ENCODE measurements at regions not wholly inside any gene's neighbourhood (a gene's known extent, or its start where the extent isn't known, plus 50 kb on each side); places are given as distances from the start of the nearest gene placed in this dataset.

- Histone ChIP-seq H3K9me3 (ENCODE audit: control insufficient read depth, low read depth, low read length) (no peaks in the 10 kb centered on the region), H2AFZ (ENCODE audit: control insufficient read depth, low read length) (no peak overlapping the region), H3K36me3 (ENCODE audit: control insufficient read depth in 2 of 2, extremely low read depth in 1 of 2, insufficient read depth in 2 of 2, low read length in 2 of 2) (no peaks in the 10 kb centered on the region), H3K27me3 (ENCODE audit: control insufficient read depth, extremely low read depth, insufficient read depth, low read length) (no peaks in the 10 kb centered on the region), H4K20me1 (ENCODE audit: control insufficient read depth, extremely low read depth, insufficient read depth, low read length) (no peaks in the 10 kb centered on the region), H3K79me2 (ENCODE audit: control insufficient read depth, insufficient read depth, low read length) (no peaks in the 10 kb centered on the region), H3K4me2 (ENCODE audit: control insufficient read depth, extremely low read depth, insufficient read depth, low read depth, low read length) (no peak overlapping the region), H3K4me3 (ENCODE audit: control insufficient read depth in 2 of 3, extremely low read depth in 1 of 3, insufficient read depth in 2 of 3, low read depth in 1 of 3, low read length in 3 of 3) (no peak overlapping the region), H3K9me1 (ENCODE audit: control insufficient read depth, extremely low read depth, insufficient read depth, low read length) (no peaks in the 10 kb centered on the region), H3K9ac (ENCODE audit: control insufficient read depth, extremely low read depth, insufficient read depth, low read length) (no peak overlapping the region), H3K27ac (ENCODE audit: control insufficient read depth, insufficient read depth, low read length) (no peak overlapping the region), H3K4me1 (ENCODE audit: control insufficient read depth, extremely low read depth, insufficient read depth, low read length) (no peaks in the 10 kb centered on the region)
- no peak for DNase-seq (ENCODE audit: low read depth, low spot score)
- no peak for FAIRE-seq
- TF ChIP-seq CTCF (optimal IDR thresholded peaks at IDR 0.05 in 1 of 3, IDR thresholded peaks at IDR 0.05 in 1 of 3, conservative IDR thresholded peaks at IDR 0.05 in 1 of 3; ENCODE audit: extremely low read depth in 1 of 3, insufficient read depth in 2 of 3, low read length in 3 of 3) (no peak), EZH2 (IDR thresholded peaks at IDR 0.05; ENCODE audit: low read length) (no peak)
- dilution Hi-C loops (cut with MboI; ENCODE audit: extremely low pct_ligation_motif_present, low sequenced_read_pairs), result no loop called here
These were observed 254.3 kb downstream of the IPMK start for GRCh38 chr10:58013406-58013805.

GRCh38 chr10:58010073-58010702 is 257.5 kb downstream of the IPMK start:
- no peaks in the 10 kb centered on the region for H4K20me1 ChIP-seq (ENCODE audit: control insufficient read depth, extremely low read depth, insufficient read depth, low read length)
- H3K4me3 ChIP-seq (ENCODE audit: control insufficient read depth in 2 of 3, extremely low read depth in 1 of 3, insufficient read depth in 2 of 3, low read depth in 1 of 3, low read length in 3 of 3), result no peak overlapping the region
- no peak overlapping the region for H2AFZ ChIP-seq (ENCODE audit: control insufficient read depth, low read length)
- no peaks in the 10 kb centered on the region for H3K79me2 ChIP-seq (ENCODE audit: control insufficient read depth, insufficient read depth, low read length)
- no peak overlapping the region for H3K4me2 ChIP-seq (ENCODE audit: control insufficient read depth, extremely low read depth, insufficient read depth, low read depth, low read length)
- H3K36me3 ChIP-seq (ENCODE audit: control insufficient read depth in 2 of 2, extremely low read depth in 1 of 2, insufficient read depth in 2 of 2, low read length in 2 of 2), result no peaks in the 10 kb centered on the region
- dilution Hi-C loops (cut with MboI; ENCODE audit: extremely low pct_ligation_motif_present, low sequenced_read_pairs), result no loop called here
- FAIRE-seq, result peak; percentile 20
- H3K4me1 ChIP-seq (ENCODE audit: control insufficient read depth, extremely low read depth, insufficient read depth, low read length), result no peaks in the 10 kb centered on the region
- no peaks in the 10 kb centered on the region for H3K9me3 ChIP-seq (ENCODE audit: control insufficient read depth, low read depth, low read length)
- H3K9ac ChIP-seq (ENCODE audit: control insufficient read depth, extremely low read depth, insufficient read depth, low read length), result no peak overlapping the region
- H3K9me1 ChIP-seq (ENCODE audit: control insufficient read depth, extremely low read depth, insufficient read depth, low read length), result no peaks in the 10 kb centered on the region
- DNase-seq (ENCODE audit: low read depth, low spot score), result no peak
- H3K27me3 ChIP-seq (ENCODE audit: control insufficient read depth, extremely low read depth, insufficient read depth, low read length), result no peaks in the 10 kb centered on the region
- H3K27ac ChIP-seq (ENCODE audit: control insufficient read depth, insufficient read depth, low read length), result no peak overlapping the region
- TF ChIP-seq EZH2 (IDR thresholded peaks at IDR 0.05; ENCODE audit: low read length) (no peak), CTCF (optimal IDR thresholded peaks at IDR 0.05 in 1 of 3, IDR thresholded peaks at IDR 0.05 in 1 of 3, conservative IDR thresholded peaks at IDR 0.05 in 1 of 3; ENCODE audit: extremely low read depth in 1 of 3, insufficient read depth in 2 of 3, low read length in 3 of 3) (no peak)

All from keratinocyte (primary cell).